GM08714 (cell line): ENCODE measurements at regions not wholly inside any gene's neighbourhood (a gene's known extent, or its start where the extent isn't known, plus 50 kb on each side); places are given as distances from the start of the nearest gene placed in this dataset.
"Not testable (repeated sequence)": the region's sequence is repeated elsewhere in the genome, so short reads cannot be mapped to it uniquely, and the experiment has no call there.

Source experiments
- H3K4me3 ChIP-seq: fragments of 200-500 bp; sonication (Bioruptor generic); 2 replicates; pipeline ENCODE4 v1.5.1; 2014; ENCODE audit warnings: mild to moderate bottlenecking, low read length, inconsistent platforms
- ZNF274 ChIP-seq: IDR thresholded peaks from 2 replicates; pipeline ENCODE4 v1.6.1; 2012; ENCODE audit warnings: mild to moderate bottlenecking, low read depth, low read length

GRCh38 chr22:47883757-47884156 lies 1121.3 kb downstream of the TBC1D22A start:
- H3K4me3 ChIP-seq = no peak overlapping the region
- TF ChIP-seq ZNF274 = no peak

GRCh38 chr22:47879346-47879745 lies 1116.9 kb downstream of the TBC1D22A start:
- no peak for TF ChIP-seq ZNF274
- no peak overlapping the region for H3K4me3 ChIP-seq

DNA sequence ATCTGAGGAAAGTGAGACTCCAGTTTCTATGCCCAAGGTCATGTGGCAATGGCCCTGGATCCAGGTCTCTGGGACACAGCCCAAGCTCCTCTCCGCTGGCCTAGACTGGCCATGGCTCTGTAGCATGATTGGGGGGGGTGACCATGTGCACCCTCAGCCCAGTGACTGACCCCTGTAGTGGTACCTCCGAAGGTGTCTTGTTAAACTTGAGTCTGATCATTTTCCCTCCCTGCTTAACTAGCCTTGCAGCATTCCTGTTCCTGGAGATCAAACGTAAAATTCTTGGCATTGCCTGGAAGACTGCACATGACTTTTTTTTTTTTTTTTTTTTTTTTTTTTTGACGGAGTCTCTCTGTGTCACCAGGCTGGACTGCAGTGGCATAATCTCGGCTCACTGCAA lies 1116.0 kb downstream of the TBC1D22A start:
- TF ChIP-seq ZNF274 = no peak

GRCh38 chr22:47872761-47873535 lies 1110.5 kb downstream of the TBC1D22A start:
- H3K4me3 ChIP-seq = no peak overlapping the region
- no peak for TF ChIP-seq ZNF274

More for the DNA sequence above, 1116.0 kb downstream of the TBC1D22A start:
- no peak overlapping the region for H3K4me3 ChIP-seq

GRCh38 chr22:47865626-47866025 lies 1103.2 kb downstream of the TBC1D22A start:
- H3K4me3 ChIP-seq = no peak overlapping the region
- TF ChIP-seq ZNF274 = no peak

GRCh38 chr22:47862394-47862793 lies 1099.9 kb downstream of the TBC1D22A start:
- no peak overlapping the region for H3K4me3 ChIP-seq
- TF ChIP-seq ZNF274 = no peak

- H3K4me3 ChIP-seq = not testable (repeated sequence)
These were observed 1098.5 kb downstream of the TBC1D22A start for GRCh38 chr22:47860907-47861306.

DNA sequence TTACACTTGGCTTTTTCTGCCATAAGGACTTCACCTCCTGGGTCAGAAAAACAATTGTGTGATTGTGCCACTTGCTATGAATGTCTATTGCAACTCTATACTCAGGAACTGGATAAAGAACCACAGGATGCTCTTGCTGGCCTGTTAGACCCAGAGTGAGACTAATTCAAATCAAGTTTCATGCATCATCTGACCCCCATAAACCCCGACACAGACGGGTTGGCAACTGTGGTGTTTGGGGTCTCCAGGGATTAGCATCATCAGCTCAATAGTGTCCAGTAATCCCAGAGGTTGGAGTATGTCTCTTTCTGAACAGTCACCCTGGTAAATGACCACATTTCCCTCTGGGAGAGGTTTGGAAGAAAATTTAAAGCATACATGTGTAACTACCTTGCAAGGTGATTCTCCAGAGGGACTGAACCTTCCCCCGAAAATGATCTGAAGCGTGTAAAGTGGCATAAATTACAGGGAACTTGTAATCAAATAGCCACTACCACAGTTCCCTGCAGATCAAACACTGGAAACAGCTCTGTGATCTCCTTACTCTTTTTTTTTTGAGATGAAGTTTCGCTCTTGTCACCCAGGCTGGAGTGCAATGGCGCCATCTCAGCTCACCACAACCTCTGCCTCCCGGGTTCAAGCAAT lies 1097.6 kb downstream of the TBC1D22A start:
- no peak for TF ChIP-seq ZNF274
- no peak overlapping the region for H3K4me3 ChIP-seq

GRCh38 chr22:47858773-47859306 lies 1096.4 kb downstream of the TBC1D22A start:
- TF ChIP-seq ZNF274 = no peak
- H3K4me3 ChIP-seq = no peak overlapping the region

GRCh38 chr22:47854680-47855079 lies 1092.2 kb downstream of the TBC1D22A start:
- no peak for TF ChIP-seq ZNF274
- no peak overlapping the region for H3K4me3 ChIP-seq

DNA sequence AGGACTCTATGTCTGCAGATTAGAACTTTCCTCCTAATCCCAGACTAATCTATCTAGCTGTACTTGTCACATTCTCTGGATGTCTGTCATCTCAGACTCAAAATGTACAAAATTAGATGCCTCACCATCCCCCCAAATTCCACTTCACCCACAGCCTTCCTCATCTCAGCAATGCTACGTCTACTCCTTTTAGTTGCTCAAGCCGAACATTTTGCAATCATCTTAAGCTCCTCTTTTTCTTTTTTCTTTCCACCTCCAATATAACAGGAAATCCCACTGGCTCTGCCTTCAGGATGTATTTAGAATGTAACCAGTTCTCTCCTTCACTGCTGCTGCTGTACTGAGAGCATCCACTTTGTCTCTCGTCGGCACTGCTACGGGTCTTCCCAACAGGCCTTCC lies 1091.8 kb downstream of the TBC1D22A start:
- no peak overlapping the region for H3K4me3 ChIP-seq
- no peak for TF ChIP-seq ZNF274

DNA sequence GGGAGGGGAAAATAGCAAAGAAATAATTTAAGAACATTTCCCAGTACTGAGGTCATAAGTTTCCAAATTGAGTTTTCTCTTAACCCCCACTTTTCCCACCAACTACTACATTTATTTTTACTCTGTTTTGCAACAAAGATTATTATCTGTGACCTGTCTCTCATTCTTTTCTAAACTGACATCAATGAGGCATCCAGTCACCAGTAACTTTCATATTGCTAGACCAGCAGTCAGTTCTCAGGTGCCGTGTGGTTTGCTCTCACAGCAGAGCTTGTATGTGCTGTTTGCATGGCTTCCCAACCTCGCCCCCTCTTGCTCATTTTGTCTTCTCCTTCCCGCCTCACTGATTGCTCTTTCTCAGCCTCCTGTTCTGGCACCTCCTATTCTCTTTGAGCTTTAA lies 1091.3 kb downstream of the TBC1D22A start:
- no peak overlapping the region for H3K4me3 ChIP-seq
- no peak for TF ChIP-seq ZNF274

- no peak for TF ChIP-seq ZNF274
These were observed 1089.1 kb downstream of the TBC1D22A start for GRCh38 chr22:47851586-47851985.

GRCh38 chr22:47850644-47851151 lies 1088.2 kb downstream of the TBC1D22A start:
- H3K4me3 ChIP-seq = no peak overlapping the region
- TF ChIP-seq ZNF274 = no peak

More at GRCh38 chr22:47851586-47851985, 1089.1 kb downstream of the TBC1D22A start:
- H3K4me3 ChIP-seq = no peak overlapping the region

DNA sequence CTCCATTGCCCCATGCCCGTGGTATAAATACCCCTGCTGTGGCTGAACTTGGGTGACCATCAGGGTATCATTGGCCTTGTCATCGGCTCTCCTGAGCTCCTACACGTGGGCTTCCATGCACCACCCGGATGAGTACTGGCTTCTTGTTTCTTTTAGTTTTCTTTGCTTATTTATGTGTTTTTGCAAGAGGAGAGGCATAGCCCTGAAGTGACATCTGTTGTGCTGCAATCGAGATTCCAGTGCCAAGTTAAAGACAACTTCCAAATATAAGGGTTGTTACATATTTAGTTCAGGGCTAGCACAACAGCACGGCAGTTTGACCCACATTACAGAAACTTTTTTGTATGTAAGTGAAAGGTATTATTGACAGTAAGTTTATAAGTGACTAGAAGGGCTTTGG lies 1087.1 kb downstream of the TBC1D22A start:
- no peak for TF ChIP-seq ZNF274
- no peak overlapping the region for H3K4me3 ChIP-seq
